Fibroblast of villous mesenchyme (primary cell): ENCODE measurements at regions not wholly inside any gene's neighbourhood (a gene's known extent, or its start where the extent isn't known, plus 50 kb on each side); places are given as distances from the start of the nearest gene placed in this dataset.

Source experiments
- DNase-seq: peaks from one replicate; pipeline ENCODE4 v3.0.0-alpha.2; 2010; ENCODE audit warnings: low read depth
- H3K4me3 ChIP-seq: 2 replicates; pipeline ENCODE4 v1.5.1; 2011; ENCODE audit warnings: low read depth, mild to moderate bottlenecking, low read length
- CTCF ChIP-seq: IDR thresholded peaks from 2 replicates; pipeline ENCODE4 v1.5.1; 2012; ENCODE audit warnings: low read depth, mild to moderate bottlenecking, low read length; ENCODE audit not compliant: insufficient read depth

DNA sequence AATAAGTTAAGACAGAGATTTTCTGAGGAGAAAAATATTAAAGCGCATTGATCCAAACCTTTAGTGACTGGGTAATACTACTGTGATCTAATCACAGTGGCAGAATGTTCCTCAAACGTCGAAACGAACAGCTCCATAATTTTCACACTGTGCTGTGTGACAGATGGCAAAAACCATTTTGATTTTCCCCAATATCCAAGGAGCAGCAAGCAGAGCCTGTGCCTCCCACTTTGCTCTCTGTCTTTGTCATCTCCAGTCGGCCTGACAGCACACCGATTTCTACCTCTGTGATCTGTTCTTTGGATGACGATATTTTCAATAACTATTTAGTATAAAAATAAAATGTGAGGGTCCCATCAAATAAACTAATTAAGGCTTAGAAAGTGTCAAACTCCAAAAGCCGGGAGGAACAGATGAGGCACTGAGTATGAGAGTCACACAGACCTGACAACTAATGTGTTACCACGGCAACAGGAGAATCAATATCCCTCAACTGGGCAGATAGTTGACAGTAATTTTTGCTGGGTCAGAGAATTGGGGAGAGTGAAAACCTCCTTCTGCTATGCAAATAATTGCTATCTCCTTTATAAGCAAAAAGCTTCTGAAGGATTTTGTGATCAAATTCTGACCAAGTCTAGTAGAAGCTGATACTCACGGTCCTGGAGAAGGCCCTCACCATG is 489.1 kb upstream of the CFAP20DC start:
- H3K4me3 ChIP-seq = no peak overlapping the region
- TF ChIP-seq CTCF = no peak
- no peak for DNase-seq

DNA sequence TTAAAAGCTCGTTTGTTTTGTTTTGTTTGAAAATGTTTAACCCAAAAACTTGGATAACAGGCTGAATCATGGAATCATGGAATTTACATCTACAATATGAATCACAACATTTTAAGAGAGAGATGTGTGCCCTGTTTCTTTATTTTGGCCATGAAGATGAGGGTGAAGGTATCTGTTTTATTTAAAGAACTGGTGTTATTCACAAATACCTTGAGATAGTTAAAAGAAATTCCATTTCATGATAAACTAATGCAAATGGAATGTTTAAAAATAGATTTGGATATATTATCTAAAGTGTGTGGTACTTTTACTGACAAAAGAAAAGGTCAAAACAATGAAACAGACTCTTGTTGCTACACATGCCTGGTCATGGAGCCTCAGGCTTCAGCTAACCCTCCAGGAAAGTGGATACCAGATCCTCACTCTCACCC is 486.0 kb upstream of the CFAP20DC start:
- no peak overlapping the region for H3K4me3 ChIP-seq
- no peak for TF ChIP-seq CTCF
- DNase-seq = no peak

GRCh38 chr3:59531994-59532393 is 482.2 kb upstream of the CFAP20DC start:
- H3K4me3 ChIP-seq = no peak overlapping the region
- no peak for TF ChIP-seq CTCF
- DNase-seq = no peak

GRCh38 chr3:59531066-59531745 is 481.4 kb upstream of the CFAP20DC start:
- no peak overlapping the region for H3K4me3 ChIP-seq
- TF ChIP-seq CTCF = no peak
- DNase-seq = no peak

GRCh38 chr3:59528251-59528650 is 478.4 kb upstream of the CFAP20DC start:
- DNase-seq = no peak
- no peak for TF ChIP-seq CTCF
- H3K4me3 ChIP-seq = no peak overlapping the region

DNA sequence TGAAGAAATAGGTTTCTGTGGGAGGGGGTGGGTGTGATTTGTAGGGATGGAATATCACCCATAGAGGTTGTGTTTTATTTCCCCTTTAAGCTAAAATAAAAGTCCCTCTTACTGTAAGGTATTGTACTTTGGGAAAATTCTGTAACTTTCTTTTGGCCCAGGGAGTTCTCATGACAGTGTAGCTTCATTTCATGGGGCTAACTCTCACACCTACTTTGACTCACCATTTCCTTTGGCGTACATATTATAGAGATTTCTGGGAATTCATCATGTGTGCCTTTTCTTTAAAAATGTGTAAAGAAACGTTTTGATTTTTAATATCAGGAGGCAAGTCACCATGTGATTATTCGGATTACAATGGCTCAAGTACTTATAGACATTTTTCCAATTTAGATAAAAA is 477.7 kb upstream of the CFAP20DC start:
- no peak for DNase-seq
- TF ChIP-seq CTCF = no peak
- H3K4me3 ChIP-seq = no peak overlapping the region
